ENCODE measurements at regions not wholly inside any gene's neighbourhood (a gene's known extent, or its start where the extent isn't known, plus 50 kb on each side); places are given as distances from the start of the nearest gene placed in this dataset.
"Not testable (repeated sequence)": the region's sequence is repeated elsewhere in the genome, so short reads cannot be mapped to it uniquely, and the experiment has no call there.

GRCh38 chr14:100421756-100422470 lies 98.8 kb downstream of the SLC25A47 start:
- no peak for DNase-seq

GRCh38 chr14:100422556-100423316 lies 99.6 kb downstream of the SLC25A47 start:
- no peak for DNase-seq

- no peak for DNase-seq
Measured at GRCh38 chr14:100423317-100424010, 100.3 kb downstream of the SLC25A47 start.

GRCh38 chr14:100424504-100425428 lies 101.6 kb downstream of the SLC25A47 start:
- no peak for DNase-seq

- DNase-seq: no peak
Measured at GRCh38 chr14:100425429-100425827, 102.3 kb downstream of the SLC25A47 start.

- DNase-seq: no peak
Measured at GRCh38 chr14:100426314-100426713, 103.2 kb downstream of the SLC25A47 start.

GRCh38 chr14:100427166-100427565 lies 104.0 kb downstream of the SLC25A47 start:
- no peak for DNase-seq

GRCh38 chr14:100428727-100429126 lies 105.6 kb downstream of the SLC25A47 start:
- no peak for DNase-seq

- no peak for DNase-seq
Measured at GRCh38 chr14:100429537-100429936, 106.4 kb downstream of the SLC25A47 start.

GRCh38 chr14:100430571-100430970 lies 107.4 kb downstream of the SLC25A47 start:
- DNase-seq: no peak

GRCh38 chr14:100431461-100431860 lies 108.3 kb downstream of the SLC25A47 start:
- not testable (repeated sequence) for DNase-seq

GRCh38 chr14:100432652-100433427 lies 109.7 kb downstream of the SLC25A47 start:
- no peak for DNase-seq

- DNase-seq: no peak
Measured at GRCh38 chr14:100433428-100433814, 110.3 kb downstream of the SLC25A47 start.

- DNase-seq: no peak
Measured at GRCh38 chr14:100434033-100434601, 111.0 kb downstream of the SLC25A47 start.

GRCh38 chr14:100434911-100435438 lies 111.8 kb downstream of the SLC25A47 start:
- no peak for DNase-seq

GRCh38 chr14:100435459-100435858 lies 112.3 kb downstream of the SLC25A47 start:
- DNase-seq: no peak

- DNase-seq: no peak
Measured at GRCh38 chr14:100436745-100437406, 113.7 kb downstream of the SLC25A47 start.

GRCh38 chr14:100438271-100438670 lies 115.1 kb downstream of the SLC25A47 start:
- DNase-seq: no peak

- DNase-seq: no peak
Measured at GRCh38 chr14:100438678-100439592, 115.8 kb downstream of the SLC25A47 start.
